Parathyroid adenoma (tissue), 2 donors: ENCODE measurements at regions not wholly inside any gene's neighbourhood (a gene's known extent, or its start where the extent isn't known, plus 50 kb on each side); places are given as distances from the start of the nearest gene placed in this dataset.

Experiments
- H2AFZ ChIP-seq: fragments of 300-600 bp; sonication (generic); one replicate; pipeline ENCODE4 v1.7.0; 2017; ENCODE audit warnings: antibody characterized with exemption, mild to moderate bottlenecking
- H3K27ac ChIP-seq: fragments of 300-600 bp; sonication (generic); one replicate; pipeline ENCODE4 v1.7.0; 2017
- H3K27me3 ChIP-seq: fragments of 300-600 bp; sonication (generic); one replicate; pipeline ENCODE4 v1.7.0; 2017; ENCODE audit warnings: low read length; ENCODE audit not compliant: control insufficient read depth, insufficient read depth
- H3K36me3 ChIP-seq: fragments of 300-600 bp; sonication (generic); one replicate; pipeline ENCODE4 v1.7.0; 2017; ENCODE audit warnings: low read length; ENCODE audit not compliant: control insufficient read depth, insufficient read depth
- H3K4me1 ChIP-seq: fragments of 300-600 bp; sonication (generic); one replicate; pipeline ENCODE4 v1.7.0; 2017; ENCODE audit warnings: control low read depth
- H3K4me2 ChIP-seq: fragments of 300-600 bp; sonication (generic); one replicate; pipeline ENCODE4 v1.7.0; 2017; ENCODE audit warnings: low read length
- H3K4me3 ChIP-seq: fragments of 300-600 bp; sonication (generic); one replicate; pipeline ENCODE4 v1.7.0; 2017; ENCODE audit warnings: low read depth, low read length
- H3K79me2 ChIP-seq: fragments of 300-600 bp; sonication (generic); one replicate; pipeline ENCODE4 v1.7.0; 2017; ENCODE audit warnings: control low read depth
- H3K9ac ChIP-seq: fragments of 300-600 bp; sonication (generic); one replicate; pipeline ENCODE4 v1.7.0; 2017; ENCODE audit warnings: mild to moderate bottlenecking
- H3K9me3 ChIP-seq: fragments of 300-600 bp; sonication (generic); one replicate; pipeline ENCODE4 v1.7.0; 2017; ENCODE audit warnings: low read length; ENCODE audit not compliant: control insufficient read depth
- TF ChIP-seq, protein P1 (sequence below): fragments of 300-600 bp; sonication (generic); IDR thresholded peaks from one replicate; pipeline ENCODE4 v1.7.0; 2017; ENCODE audit warnings: antibody characterized with exemption, mild to moderate bottlenecking
- donor health status: primary hyperparathyroidism.

DNA sequence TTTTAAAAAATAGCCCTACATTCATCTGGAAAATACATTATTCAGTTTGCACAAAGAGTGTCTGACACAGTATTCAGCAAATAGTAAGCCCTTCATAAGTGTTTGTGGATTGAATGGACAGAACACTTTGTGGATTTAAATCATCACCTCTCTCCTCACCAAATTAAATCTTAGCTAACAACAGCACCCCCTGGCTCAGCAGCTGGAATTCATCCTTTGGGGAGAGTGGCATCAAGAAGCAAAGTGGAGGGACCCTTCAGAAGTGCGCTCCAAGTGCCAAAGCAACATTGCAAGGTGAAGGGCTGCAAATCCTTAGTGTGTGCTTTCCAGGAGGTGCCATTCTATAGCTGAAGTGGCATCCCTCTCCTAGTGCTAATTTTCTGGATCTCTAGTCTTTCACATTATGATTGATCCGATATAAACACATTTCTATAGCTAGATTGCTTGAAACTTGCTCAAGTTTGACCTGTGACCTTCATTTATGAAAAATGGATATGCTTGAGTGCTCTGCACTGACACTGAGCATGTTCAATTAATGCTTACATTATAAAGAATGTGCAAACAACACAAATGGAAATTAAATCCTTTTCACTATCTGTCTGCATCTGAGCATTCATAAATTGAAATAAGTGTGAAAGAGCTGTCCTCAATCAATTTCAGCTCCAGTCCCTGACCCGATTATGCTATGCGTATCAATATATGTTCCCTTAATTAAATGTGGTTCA is 891.7 kb downstream of the C6orf118 start:
- Histone ChIP-seq H3K9me3 (no peaks in the 10 kb centered on the region), H3K4me2 (no peak overlapping the region), H3K79me2 (no peaks in the 10 kb centered on the region), H3K36me3 (no peaks in the 10 kb centered on the region), H3K4me3 (no peak overlapping the region), H2AFZ (no peak overlapping the region), H3K27ac (no peak overlapping the region), H3K4me1 (peaks cover 6% of the 10 kb centered on the region), H3K9ac (no peak overlapping the region), H3K27me3 (no peaks in the 10 kb centered on the region)
- TF ChIP-seq, protein P1, sequence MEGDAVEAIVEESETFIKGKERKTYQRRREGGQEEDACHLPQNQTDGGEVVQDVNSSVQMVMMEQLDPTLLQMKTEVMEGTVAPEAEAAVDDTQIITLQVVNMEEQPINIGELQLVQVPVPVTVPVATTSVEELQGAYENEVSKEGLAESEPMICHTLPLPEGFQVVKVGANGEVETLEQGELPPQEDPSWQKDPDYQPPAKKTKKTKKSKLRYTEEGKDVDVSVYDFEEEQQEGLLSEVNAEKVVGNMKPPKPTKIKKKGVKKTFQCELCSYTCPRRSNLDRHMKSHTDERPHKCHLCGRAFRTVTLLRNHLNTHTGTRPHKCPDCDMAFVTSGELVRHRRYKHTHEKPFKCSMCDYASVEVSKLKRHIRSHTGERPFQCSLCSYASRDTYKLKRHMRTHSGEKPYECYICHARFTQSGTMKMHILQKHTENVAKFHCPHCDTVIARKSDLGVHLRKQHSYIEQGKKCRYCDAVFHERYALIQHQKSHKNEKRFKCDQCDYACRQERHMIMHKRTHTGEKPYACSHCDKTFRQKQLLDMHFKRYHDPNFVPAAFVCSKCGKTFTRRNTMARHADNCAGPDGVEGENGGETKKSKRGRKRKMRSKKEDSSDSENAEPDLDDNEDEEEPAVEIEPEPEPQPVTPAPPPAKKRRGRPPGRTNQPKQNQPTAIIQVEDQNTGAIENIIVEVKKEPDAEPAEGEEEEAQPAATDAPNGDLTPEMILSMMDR: peak; percentile 7

DNA sequence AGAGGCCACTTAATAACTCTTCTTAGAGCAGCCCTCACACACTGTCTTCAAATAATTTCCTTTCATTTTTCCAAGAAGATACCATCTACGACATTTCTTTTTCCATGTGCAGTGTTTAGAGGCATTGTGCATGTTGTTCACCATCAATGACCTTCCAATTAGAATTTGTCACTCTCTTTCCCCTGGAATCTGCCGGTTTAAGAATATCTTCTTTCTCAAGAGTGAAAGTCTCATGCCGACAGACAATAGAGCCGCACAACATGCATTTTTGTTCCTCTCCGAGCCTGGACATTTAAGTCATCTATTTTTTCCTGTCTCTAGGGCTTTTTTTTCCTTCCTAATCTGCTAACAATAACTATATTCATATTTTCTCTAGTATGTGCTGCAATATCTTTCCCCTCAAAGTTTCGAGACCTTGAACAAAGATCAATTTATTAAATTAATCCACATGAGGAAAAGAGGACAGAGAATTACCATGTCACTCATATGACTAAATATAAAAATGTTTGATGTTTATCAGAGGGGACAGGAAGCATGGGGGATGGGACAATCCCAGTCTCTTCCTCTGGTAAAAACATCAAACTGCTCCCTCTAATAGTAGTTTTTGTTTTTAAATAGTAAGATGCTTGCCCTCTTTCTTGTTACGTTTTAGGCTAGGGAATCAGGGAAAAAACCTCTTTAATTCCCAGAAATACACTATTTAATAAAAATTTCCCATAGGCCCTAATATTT is 893.4 kb downstream of the C6orf118 start:
- Histone ChIP-seq H3K9ac (no peak overlapping the region), H3K27ac (no peak overlapping the region)
- TF ChIP-seq, protein P1: no peak

DNA sequence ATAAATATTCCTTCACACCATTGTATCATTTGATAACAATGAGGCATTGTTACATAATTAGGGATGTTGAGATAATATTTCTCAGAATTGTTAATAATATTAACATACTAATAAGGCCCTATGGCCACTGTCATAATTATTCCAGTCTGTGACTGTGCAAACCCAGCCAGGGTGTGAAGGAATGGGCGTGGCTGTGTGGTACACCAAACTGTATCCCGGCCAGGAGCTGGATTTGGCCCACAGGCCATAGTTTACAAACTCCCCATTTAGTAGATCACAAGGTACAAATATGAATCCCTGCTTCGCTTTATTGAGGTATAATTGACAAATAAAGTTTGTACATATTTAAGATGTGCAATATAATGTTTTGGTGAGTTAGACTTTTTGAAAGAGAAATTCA is 894.7 kb downstream of the C6orf118 start:
- Histone ChIP-seq H3K27ac (no peak overlapping the region), H3K27me3 (no peaks in the 10 kb centered on the region), H2AFZ (no peak overlapping the region), H3K79me2 (no peaks in the 10 kb centered on the region), H3K36me3 (no peaks in the 10 kb centered on the region), H3K4me3 (no peak overlapping the region), H3K9me3 (no peaks in the 10 kb centered on the region), H3K4me1 (peaks cover 6% of the 10 kb centered on the region), H3K4me2 (no peak overlapping the region), H3K9ac (no peak overlapping the region)
- TF ChIP-seq, protein P1: no peak

More for the DNA sequence above, 893.4 kb downstream of the C6orf118 start:
- Histone ChIP-seq H3K27me3 (no peaks in the 10 kb centered on the region), H3K4me1 (peaks cover 6% of the 10 kb centered on the region), H2AFZ (peak overlapping the region; percentile 23), H3K79me2 (no peaks in the 10 kb centered on the region), H3K4me3 (no peak overlapping the region), H3K36me3 (no peaks in the 10 kb centered on the region), H3K9me3 (no peaks in the 10 kb centered on the region), H3K4me2 (no peak overlapping the region)

DNA sequence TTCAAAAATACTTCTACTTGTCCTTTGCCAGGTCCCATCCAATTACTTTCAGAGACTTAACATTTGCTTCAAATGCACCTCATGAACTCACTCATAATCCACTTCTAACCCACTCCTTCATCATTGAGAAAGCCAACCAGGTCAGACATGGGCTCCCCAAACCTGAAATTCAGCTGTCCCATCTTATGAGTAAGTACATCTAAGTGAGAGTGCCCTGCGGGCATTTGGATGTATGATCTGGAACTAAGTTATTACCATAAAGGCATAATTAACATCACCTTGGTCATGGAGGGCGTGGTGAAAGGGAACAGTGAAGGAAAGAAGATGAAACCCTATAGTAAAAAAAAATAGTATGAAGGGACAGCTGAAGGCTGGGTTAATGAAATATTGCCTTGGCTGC is 896.8 kb downstream of the C6orf118 start:
- Histone ChIP-seq H3K79me2 (no peaks in the 10 kb centered on the region), H3K4me2 (no peak overlapping the region), H3K4me1 (peaks cover 5% of the 10 kb centered on the region), H3K9me3 (no peaks in the 10 kb centered on the region), H3K36me3 (no peaks in the 10 kb centered on the region), H3K27me3 (no peaks in the 10 kb centered on the region), H3K4me3 (no peak overlapping the region), H3K9ac (no peak overlapping the region), H3K27ac (no peak overlapping the region), H2AFZ (no peak overlapping the region)
- TF ChIP-seq, protein P1: no peak
